Right atrium auricular region (tissue), 2 donors: ENCODE measurements at regions not wholly inside any gene's neighbourhood (a gene's known extent, or its start where the extent isn't known, plus 50 kb on each side); places are given as distances from the start of the nearest gene placed in this dataset.

ENCODE experiments used
- DNase-seq: peaks from one replicate; pipeline ENCODE4 v3.0.0-alpha.2; 2019; ENCODE audit warnings: low spot score
- H3K27ac ChIP-seq, 2 donors: fragments of 200-600 bp; sonication (generic); 1 replicate in 1 of 2; 2 replicates in 1 of 2; pipeline ENCODE4 v1.5.1; 2016 to 2019
- H3K27me3 ChIP-seq, 2 donors: fragments of 200-600 bp; sonication (generic); one replicate each; pipeline versions ENCODE4 v1.5.1 to v1.6.0; 2017 to 2019
- H3K36me3 ChIP-seq: fragments of 200-600 bp; sonication (generic); one replicate; pipeline ENCODE4 v1.5.1; 2016
- H3K4me1 ChIP-seq, 2 donors: fragments of 200-600 bp; sonication (generic); one replicate each; pipeline versions ENCODE4 v1.5.1 to v1.6.0; 2017 to 2019
- H3K4me3 ChIP-seq, 2 donors: fragments of 200-600 bp; sonication (generic); 1 replicate in 1 of 2; 2 replicates in 1 of 2; pipeline ENCODE4 v1.5.1; 2017 to 2019; ENCODE audit warnings: mild to moderate bottlenecking in 1 of 2, moderate library complexity in 1 of 2
- H3K9me3 ChIP-seq, 2 donors: fragments of 200-600 bp; sonication (generic); one replicate each; pipeline ENCODE4 v1.5.1; 2019
- CTCF ChIP-seq, 2 donors: fragments of 200-600 bp; sonication (generic); IDR thresholded peaks; one replicate each; pipeline ENCODE4 v1.5.1; 2019; ENCODE audit warnings: antibody characterized with exemption in 2 of 2

GRCh38 chr16:64153718-64154117 lies 968.1 kb downstream of the CDH11 start:
- Histone ChIP-seq H3K27me3 (no peaks in the 10 kb centered on the region), H3K4me3 (no peak overlapping the region)
- no peak for TF ChIP-seq CTCF (IDR thresholded peaks at IDR 0.05)

GRCh38 chr16:64151990-64152767 lies 969.7 kb downstream of the CDH11 start:
- no peak for DNase-seq
- H3K9me3 ChIP-seq, result no peaks in the 10 kb centered on the region
- no peak overlapping the region for H3K27ac ChIP-seq
- no peak overlapping the region for H3K4me3 ChIP-seq
- no peaks in the 10 kb centered on the region for H3K27me3 ChIP-seq
- H3K4me1 ChIP-seq, result no peaks in the 10 kb centered on the region
- H3K36me3 ChIP-seq, result no peaks in the 10 kb centered on the region
- TF ChIP-seq CTCF (IDR thresholded peaks at IDR 0.05), result no peak

More at GRCh38 chr16:64153718-64154117, 968.1 kb downstream of the CDH11 start:
- DNase-seq, result no peak
- Histone ChIP-seq H3K27ac (no peak overlapping the region), H3K4me1 (no peaks in the 10 kb centered on the region), H3K9me3 (no peaks in the 10 kb centered on the region), H3K36me3 (no peaks in the 10 kb centered on the region)

- no peaks in the 10 kb centered on the region for H3K9me3 ChIP-seq
- no peak for DNase-seq
- H3K4me3 ChIP-seq, result no peak overlapping the region
- no peak for TF ChIP-seq CTCF (IDR thresholded peaks at IDR 0.05)
- H3K27me3 ChIP-seq, result no peaks in the 10 kb centered on the region
- H3K27ac ChIP-seq, result no peak overlapping the region
- H3K36me3 ChIP-seq, result no peaks in the 10 kb centered on the region
- no peaks in the 10 kb centered on the region for H3K4me1 ChIP-seq
Measured at GRCh38 chr16:64150193-64150592, 971.7 kb downstream of the CDH11 start.

- DNase-seq, result no peak
- Histone ChIP-seq H3K4me1 (no peaks in the 10 kb centered on the region), H3K9me3 (no peaks in the 10 kb centered on the region), H3K36me3 (no peaks in the 10 kb centered on the region), H3K4me3 (no peak overlapping the region), H3K27me3 (no peaks in the 10 kb centered on the region), H3K27ac (no peak overlapping the region)
- no peak for TF ChIP-seq CTCF (IDR thresholded peaks at IDR 0.05)
Measured at GRCh38 chr16:64149756-64150155, 972.1 kb downstream of the CDH11 start.

- no peak for DNase-seq
- Histone ChIP-seq H3K4me3 (no peak overlapping the region), H3K9me3 (no peaks in the 10 kb centered on the region), H3K27ac (no peak overlapping the region), H3K36me3 (no peaks in the 10 kb centered on the region), H3K27me3 (no peaks in the 10 kb centered on the region), H3K4me1 (no peaks in the 10 kb centered on the region)
- TF ChIP-seq CTCF (IDR thresholded peaks at IDR 0.05), result no peak
Measured at GRCh38 chr16:64148356-64148755, 973.5 kb downstream of the CDH11 start.

GRCh38 chr16:64147941-64148340 lies 973.9 kb downstream of the CDH11 start:
- H3K27ac ChIP-seq, result no peak overlapping the region
- H3K4me1 ChIP-seq, result no peaks in the 10 kb centered on the region
- H3K36me3 ChIP-seq, result no peaks in the 10 kb centered on the region
- no peak overlapping the region for H3K4me3 ChIP-seq
- no peak for TF ChIP-seq CTCF (IDR thresholded peaks at IDR 0.05)
- no peak for DNase-seq
- no peaks in the 10 kb centered on the region for H3K9me3 ChIP-seq
- no peaks in the 10 kb centered on the region for H3K27me3 ChIP-seq
